Uterus (tissue), 3 donors: ENCODE measurements at regions not wholly inside any gene's neighbourhood (a gene's known extent, or its start where the extent isn't known, plus 50 kb on each side); places are given as distances from the start of the nearest gene placed in this dataset.
"Not testable (repeated sequence)": the region's sequence is repeated elsewhere in the genome, so short reads cannot be mapped to it uniquely, and the experiment has no call there.

ENCODE experiments used
- DNase-seq, 2 donors: peaks; one replicate each; pipeline ENCODE4 v3.0.0-alpha.2; 2019 to 2020
- H3K27ac ChIP-seq, 2 donors: fragments of 200-600 bp; sonication (generic); 1 replicate in 1 of 2; 2 replicates in 1 of 2; pipeline ENCODE4 v1.5.1; 2016 to 2018
- H3K27me3 ChIP-seq, 2 donors: fragments of 200-600 bp; sonication (generic); one replicate each; pipeline ENCODE4 v1.5.1; 2018 to 2019; ENCODE audit warnings: control low read depth in 1 of 2
- H3K36me3 ChIP-seq, 2 donors: fragments of 200-600 bp; sonication (generic); one replicate each; pipeline ENCODE4 v1.5.1; 2019; ENCODE audit warnings: control low read depth in 1 of 2
- H3K4me1 ChIP-seq, 2 donors: fragments of 200-600 bp; sonication (generic); one replicate each; pipeline ENCODE4 v1.5.1; 2018 to 2019; ENCODE audit warnings: control low read depth in 1 of 2
- H3K4me3 ChIP-seq, 2 donors: fragments of 200-600 bp; sonication (generic); 1 replicate in 1 of 2; 2 replicates in 1 of 2; pipeline ENCODE4 v1.5.1; 2018 to 2019; ENCODE audit warnings: mild to moderate bottlenecking in 1 of 2
- H3K9me3 ChIP-seq, 2 donors: fragments of 200-600 bp; sonication (generic); one replicate each; pipeline ENCODE4 v1.5.1; 2019; ENCODE audit warnings: control low read depth in 1 of 2
- CTCF ChIP-seq, 4 experiments: fragments of 200-600 bp in 2 of 4; fragments of 450-650 bp in 2 of 4; sonication (generic) in 2 of 4; IDR thresholded peaks; one replicate each; pipeline ENCODE4 v1.5.1; 2016 to 2019; ENCODE audit warnings: antibody characterized with exemption in 4 of 4, mild to moderate bottlenecking in 2 of 4, moderate library complexity in 1 of 4
- POLR2A ChIP-seq, 2 donors: fragments of 450-650 bp; IDR thresholded peaks; one replicate each; pipeline ENCODE4 v1.6.1; 2016; ENCODE audit warnings: antibody characterized with exemption in 2 of 2, mild to moderate bottlenecking in 1 of 2, moderate library complexity in 1 of 2
- intact Hi-C: fragments of 100-400 bp; cut with DNase I; formaldehyde crosslinking; loops from one replicate; pipeline ENCODE4 v1.15.1; 2023; ENCODE audit warnings: low total_unique reads
- donor health status: DM: yes; HTN: yes; CAD: no.

GRCh38 chr21:20167059-20167458 is 831.1 kb upstream of the NCAM2 start:
- DNase-seq, result no peak
- H3K4me3 ChIP-seq, result no peak overlapping the region
- TF ChIP-seq CTCF (IDR thresholded peaks at IDR 0.05) (no peak), POLR2A (IDR thresholded peaks at IDR 0.05) (no peak)
- intact Hi-C loops, result no loop called here
- no peaks in the 10 kb centered on the region for H3K36me3 ChIP-seq
- no peaks in the 10 kb centered on the region for H3K27me3 ChIP-seq
- no peaks in the 10 kb centered on the region for H3K4me1 ChIP-seq
- H3K9me3 ChIP-seq, result no peaks in the 10 kb centered on the region
- H3K27ac ChIP-seq, result no peak overlapping the region

- no peak overlapping the region for H3K4me3 ChIP-seq
- H3K27me3 ChIP-seq, result no peaks in the 10 kb centered on the region
- no peak for DNase-seq
- no peaks in the 10 kb centered on the region for H3K4me1 ChIP-seq
- no peaks in the 10 kb centered on the region for H3K36me3 ChIP-seq
- intact Hi-C loops, result no loop called here
- TF ChIP-seq CTCF (IDR thresholded peaks at IDR 0.05) (no peak), POLR2A (IDR thresholded peaks at IDR 0.05) (no peak)
- no peaks in the 10 kb centered on the region for H3K9me3 ChIP-seq
- no peak overlapping the region for H3K27ac ChIP-seq
Measured at GRCh38 chr21:20169812-20170576, 828.2 kb upstream of the NCAM2 start.

- TF ChIP-seq CTCF (IDR thresholded peaks at IDR 0.05) (no peak), POLR2A (IDR thresholded peaks at IDR 0.05) (no peak)
- intact Hi-C loops, result no loop called here
- Histone ChIP-seq H3K4me1 (no peaks in the 10 kb centered on the region), H3K27ac (no peak overlapping the region), H3K27me3 (no peaks in the 10 kb centered on the region), H3K4me3 (no peak overlapping the region), H3K36me3 (no peaks in the 10 kb centered on the region), H3K9me3 (no peaks in the 10 kb centered on the region)
- DNase-seq, result no peak
Measured at GRCh38 chr21:20186186-20186585, 812.0 kb upstream of the NCAM2 start.

- no peak for DNase-seq
- Histone ChIP-seq H3K4me3 (no peak overlapping the region), H3K27me3 (no peaks in the 10 kb centered on the region), H3K27ac (no peak overlapping the region), H3K9me3 (no peaks in the 10 kb centered on the region), H3K36me3 (no peaks in the 10 kb centered on the region), H3K4me1 (no peaks in the 10 kb centered on the region)
- intact Hi-C loops, result no loop called here
- TF ChIP-seq POLR2A (IDR thresholded peaks at IDR 0.05) (no peak), CTCF (IDR thresholded peaks at IDR 0.05) (no peak)
Measured at GRCh38 chr21:20187028-20187427, 811.2 kb upstream of the NCAM2 start.

- intact Hi-C loops, result not testable (repeated sequence)
Measured at GRCh38 chr21:20201323-20201722, 796.9 kb upstream of the NCAM2 start.

GRCh38 chr21:20207335-20207734 is 790.9 kb upstream of the NCAM2 start:
- intact Hi-C loops, result no loop called here
- Histone ChIP-seq H3K27me3 (no peaks in the 10 kb centered on the region), H3K9me3 (no peaks in the 10 kb centered on the region), H3K4me1 (no peaks in the 10 kb centered on the region), H3K27ac (no peak overlapping the region), H3K36me3 (no peaks in the 10 kb centered on the region), H3K4me3 (no peak overlapping the region)
- DNase-seq, result no peak
- no peak for TF ChIP-seq CTCF (IDR thresholded peaks at IDR 0.05)
- no peak for TF ChIP-seq POLR2A (IDR thresholded peaks at IDR 0.05)

More at GRCh38 chr21:20201323-20201722, 796.9 kb upstream of the NCAM2 start:
- H3K27me3 ChIP-seq, H3K27ac ChIP-seq, DNase-seq, H3K9me3 ChIP-seq, H3K4me1 ChIP-seq, H3K4me3 ChIP-seq, H3K36me3 ChIP-seq: not testable (repeated sequence)
